ENCODE measurements at regions not wholly inside any gene's neighbourhood (a gene's known extent, or its start where the extent isn't known, plus 50 kb on each side); places are given as distances from the start of the nearest gene placed in this dataset.

DNA sequence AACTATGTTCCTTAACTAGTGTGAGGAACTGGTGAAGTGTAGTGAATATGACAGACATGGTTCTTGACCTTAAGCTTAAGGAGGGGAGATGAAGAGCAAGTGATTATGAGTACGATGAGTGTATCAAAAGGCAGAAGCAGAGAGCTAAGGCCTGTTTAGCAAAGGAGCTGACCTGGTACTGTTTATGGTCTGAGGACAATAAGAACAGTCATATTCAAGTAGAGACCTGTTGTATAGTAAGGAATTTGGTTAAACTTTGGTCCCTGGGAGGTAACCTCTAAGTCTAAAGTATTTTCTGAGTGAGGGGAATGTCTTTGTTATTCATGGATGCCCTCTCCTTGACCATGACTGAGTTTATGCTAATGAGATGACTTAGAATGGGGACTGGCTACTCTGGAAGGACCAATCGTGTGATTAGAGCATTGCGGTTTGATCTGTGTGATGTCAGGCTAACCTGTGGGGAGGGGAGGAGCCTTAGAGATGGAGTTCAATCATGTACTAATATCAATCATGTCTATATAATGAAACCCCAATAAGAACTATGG is 389.3 kb downstream of the BMP4 start:
- H2BK15ac ChIP-seq (ENCODE audit: low read length) = no peak overlapping the region
- H4K20me1 ChIP-seq (replicated peaks in 1 of 2; ENCODE audit: control insufficient read depth in 1 of 2, insufficient read depth in 2 of 2, low read length in 2 of 2) = no peaks in the 10 kb centered on the region
- WGBS, 2 experiments (ENCODE audit: extremely low coverage in 1 of 2, insufficient coverage in 1 of 2, insufficient read length in 1 of 2, insufficient replicate concordance in 2 of 2, low coverage in 1 of 2, low lambda C conversion rate in 2 of 2, missing lambda C conversion rate in 1 of 2) = 89% methylated on average over 3 of the region's 3 CpGs; no CpG with 5 or more reads in 1 of the 2 experiments
- H3K9ac ChIP-seq (replicated peaks in 1 of 4; ENCODE audit: extremely low read depth in 1 of 4, low read depth in 3 of 4, low read length in 3 of 4) = no peak overlapping the region
- POLR2A ChIA-PET (ENCODE audit: partially characterized antibody) = no interaction called here
- H3K9me3 ChIP-seq (ENCODE audit: insufficient read depth in 2 of 2, low read depth in 1 of 2, low read length in 1 of 2) = peaks cover 3 to 4% of the 10 kb centered on the region in 2 experiments; a peak in 2 of 4 replicates
- CTCF ChIA-PET (ENCODE audit: partially characterized antibody) = interaction anchor here (0.5 to 1.2 kb wide), 4 partner anchors 30 to 770 kb away, joined by 3 read pairs; no protein-coding TSS in a partner anchor
- no peaks in the 10 kb centered on the region; a peak in 1 of 8 replicates for H3K36me3 ChIP-seq (ENCODE audit: control insufficient read depth in 2 of 4, insufficient read depth in 4 of 4, low read length in 3 of 4)
- no peak overlapping the region for H2AK5ac ChIP-seq (ENCODE audit: low read depth, low read length)
- no peak overlapping the region for H3K4ac ChIP-seq (replicated peaks; ENCODE audit: insufficient read length, low read depth, low read length)
- no peaks in the 10 kb centered on the region for H3K27me3 ChIP-seq (replicated peaks in 1 of 4; ENCODE audit: control insufficient read depth in 3 of 4, extremely low read depth in 1 of 4, insufficient read depth in 3 of 4, low read length in 3 of 4)
- no peak overlapping the region for H3K56ac ChIP-seq (replicated peaks; ENCODE audit: insufficient read length, low read depth, low read length)
- H2BK120ac ChIP-seq (replicated peaks; ENCODE audit: low read depth, low read length) = no peak overlapping the region
- no peak overlapping the region for H3K14ac ChIP-seq (ENCODE audit: insufficient read length)
- H4K5ac ChIP-seq (ENCODE audit: insufficient read length, low read depth, low read length) = no peak overlapping the region
- FAIRE-seq = peak; percentile 71
- H3K18ac ChIP-seq (ENCODE audit: extremely low read depth, low read length) = no peak overlapping the region
- no peaks in the 10 kb centered on the region for H3K23me2 ChIP-seq (ENCODE audit: low read depth, low read length)
- H3K4me1 ChIP-seq (replicated peaks in 1 of 4; ENCODE audit: control insufficient read depth in 3 of 4, insufficient read depth in 4 of 4, low read length in 3 of 4) = peaks cover 3 to 11% (median 10%) of the 10 kb centered on the region in 4 experiments; a peak in 6 of 7 replicates
- no peaks in the 10 kb centered on the region for H3K79me1 ChIP-seq (ENCODE audit: low read depth, low read length)
- H2BK20ac ChIP-seq (ENCODE audit: low read length) = no peak overlapping the region
- H3K27ac ChIP-seq (ENCODE audit: low read depth, low read length) = no peak overlapping the region
- peak in 1 of 2 experiments; percentile 7 for DNase-seq (ENCODE audit: low read depth in 1 of 2, low spot score in 2 of 2)
- H4K8ac ChIP-seq (ENCODE audit: extremely low read depth, insufficient read depth, low read length) = no peak overlapping the region
- peak overlapping the region in 1 of 4 experiments; percentile 8; a peak in 1 of 8 replicates for H3K4me3 ChIP-seq (ENCODE audit: extremely low read depth in 1 of 4, insufficient read depth in 2 of 4, low read depth in 3 of 4, low read length in 4 of 4)
- H4K91ac ChIP-seq (replicated peaks; ENCODE audit: insufficient read length, low read length) = no peak overlapping the region
- H2BK5ac ChIP-seq (ENCODE audit: low read depth, low read length) = no peak overlapping the region
- H3K23ac ChIP-seq (ENCODE audit: insufficient read length) = no peak overlapping the region
- no peak overlapping the region for H2AFZ ChIP-seq (ENCODE audit: low read length)
- no peaks in the 10 kb centered on the region for H3K79me2 ChIP-seq (ENCODE audit: control insufficient read depth in 1 of 2, insufficient read depth in 2 of 2, low read length in 2 of 2)
- no peak overlapping the region for H2BK12ac ChIP-seq (ENCODE audit: low read depth, low read length)
- H3K4me2 ChIP-seq (ENCODE audit: insufficient read depth in 1 of 2, low read depth in 2 of 2, low read length in 2 of 2) = peak overlapping the region in 1 of 2 experiments; percentile 44; a peak in 1 of 4 replicates
- 0 out of 2 replicates have a peak, but pooled peaks have one; percentile 43 for TF ChIP-seq POU5F1 (IDR thresholded peaks at IDR 0.05; ENCODE audit: low read depth, low read length)
- TF ChIP-seq TEAD4 (IDR thresholded peaks at IDR 0.05; ENCODE audit: low read depth, low read length) = peak; percentile 69

All from H1 (cell line).